ENCODE measurements at regions not wholly inside any gene's neighbourhood (a gene's known extent, or its start where the extent isn't known, plus 50 kb on each side); places are given as distances from the start of the nearest gene placed in this dataset.

- TF ChIP-seq MNT (conservative IDR thresholded peaks at IDR 0.05) = peak in 1 of 2 experiments; percentile 33; a peak in 1 of 4 replicates
- no peak for TF ChIP-seq CBX2 (IDR thresholded peaks at IDR 0.05; ENCODE audit: insufficient read depth, low read length, poor library complexity, severe bottlenecking)
- TF ChIP-seq, protein P1, sequence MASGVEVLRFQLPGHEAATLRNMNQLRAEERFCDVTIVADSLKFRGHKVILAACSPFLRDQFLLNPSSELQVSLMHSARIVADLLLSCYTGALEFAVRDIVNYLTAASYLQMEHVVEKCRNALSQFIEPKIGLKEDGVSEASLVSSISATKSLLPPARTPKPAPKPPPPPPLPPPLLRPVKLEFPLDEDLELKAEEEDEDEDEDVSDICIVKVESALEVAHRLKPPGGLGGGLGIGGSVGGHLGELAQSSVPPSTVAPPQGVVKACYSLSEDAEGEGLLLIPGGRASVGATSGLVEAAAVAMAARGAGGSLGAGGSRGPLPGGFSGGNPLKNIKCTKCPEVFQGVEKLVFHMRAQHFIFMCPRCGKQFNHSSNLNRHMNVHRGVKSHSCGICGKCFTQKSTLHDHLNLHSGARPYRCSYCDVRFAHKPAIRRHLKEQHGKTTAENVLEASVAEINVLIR (CRISPR knock-in tag; IDR thresholded peaks at IDR 0.05) = no peak
- TF ChIP-seq, protein P2, sequence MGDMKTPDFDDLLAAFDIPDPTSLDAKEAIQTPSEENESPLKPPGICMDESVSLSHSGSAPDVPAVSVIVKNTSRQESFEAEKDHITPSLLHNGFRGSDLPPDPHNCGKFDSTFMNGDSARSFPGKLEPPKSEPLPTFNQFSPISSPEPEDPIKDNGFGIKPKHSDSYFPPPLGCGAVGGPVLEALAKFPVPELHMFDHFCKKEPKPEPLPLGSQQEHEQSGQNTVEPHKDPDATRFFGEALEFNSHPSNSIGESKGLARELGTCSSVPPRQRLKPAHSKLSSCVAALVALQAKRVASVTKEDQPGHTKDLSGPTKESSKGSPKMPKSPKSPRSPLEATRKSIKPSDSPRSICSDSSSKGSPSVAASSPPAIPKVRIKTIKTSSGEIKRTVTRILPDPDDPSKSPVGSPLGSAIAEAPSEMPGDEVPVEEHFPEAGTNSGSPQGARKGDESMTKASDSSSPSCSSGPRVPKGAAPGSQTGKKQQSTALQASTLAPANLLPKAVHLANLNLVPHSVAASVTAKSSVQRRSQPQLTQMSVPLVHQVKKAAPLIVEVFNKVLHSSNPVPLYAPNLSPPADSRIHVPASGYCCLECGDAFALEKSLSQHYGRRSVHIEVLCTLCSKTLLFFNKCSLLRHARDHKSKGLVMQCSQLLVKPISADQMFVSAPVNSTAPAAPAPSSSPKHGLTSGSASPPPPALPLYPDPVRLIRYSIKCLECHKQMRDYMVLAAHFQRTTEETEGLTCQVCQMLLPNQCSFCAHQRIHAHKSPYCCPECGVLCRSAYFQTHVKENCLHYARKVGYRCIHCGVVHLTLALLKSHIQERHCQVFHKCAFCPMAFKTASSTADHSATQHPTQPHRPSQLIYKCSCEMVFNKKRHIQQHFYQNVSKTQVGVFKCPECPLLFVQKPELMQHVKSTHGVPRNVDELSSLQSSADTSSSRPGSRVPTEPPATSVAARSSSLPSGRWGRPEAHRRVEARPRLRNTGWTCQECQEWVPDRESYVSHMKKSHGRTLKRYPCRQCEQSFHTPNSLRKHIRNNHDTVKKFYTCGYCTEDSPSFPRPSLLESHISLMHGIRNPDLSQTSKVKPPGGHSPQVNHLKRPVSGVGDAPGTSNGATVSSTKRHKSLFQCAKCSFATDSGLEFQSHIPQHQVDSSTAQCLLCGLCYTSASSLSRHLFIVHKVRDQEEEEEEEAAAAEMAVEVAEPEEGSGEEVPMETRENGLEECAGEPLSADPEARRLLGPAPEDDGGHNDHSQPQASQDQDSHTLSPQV (IDR thresholded peaks at IDR 0.05) = peak; percentile 66; the same call in 1 of the 2 replicates
- TF ChIP-seq JUND (IDR thresholded peaks at IDR 0.05; ENCODE audit: borderline replicate concordance, low read depth, low read length) = no peak
- TF ChIP-seq JUND (tag; IDR thresholded peaks at IDR 0.05; ENCODE audit: borderline replicate concordance, low read depth, low read length) = peak; percentile 19; the same call in 1 of the 3 replicates
- peak; percentile 46; the same call in 1 of the 2 replicates for TF ChIP-seq DPF2 (IDR thresholded peaks at IDR 0.05)
- peak in 1 of 2 experiments; percentile 14; a peak in 1 of 4 replicates for TF ChIP-seq RAD21 (CRISPR knock-in tag; conservative IDR thresholded peaks at IDR 0.05 in 1 of 2, IDR thresholded peaks at IDR 0.05 in 1 of 2)
- 0 out of 2 replicates have a peak, but pooled peaks have one; percentile 21 for TF ChIP-seq STAT5A (IDR thresholded peaks at IDR 0.05; ENCODE audit: borderline replicate concordance, low read length)
- peak; percentile 49 for TF ChIP-seq NFIC (IDR thresholded peaks at IDR 0.05)
- no peak for TF ChIP-seq MEF2A (IDR thresholded peaks at IDR 0.05; ENCODE audit: control insufficient read depth, low read depth, low read length)
- no peak for TF ChIP-seq TAF7 (tag; IDR thresholded peaks at IDR 0.05)
Observed at GRCh38 chr14:71355324-71356201, 448.3 kb downstream of the PCNX1 start (continued).

Data from K562 (cell line).